Peyer's patch (tissue), 4 donors: ENCODE measurements at regions not wholly inside any gene's neighbourhood (a gene's known extent, or its start where the extent isn't known, plus 50 kb on each side); places are given as distances from the start of the nearest gene placed in this dataset.
A peak's percentile ranks its signal among the peaks of the same experiment; 100 is the strongest.

Experiments used
- DNase-seq, 3 donors: peaks; one replicate each; pipeline ENCODE4 v3.0.0-alpha.2; 2017 to 2019
- H3K27ac ChIP-seq, 4 donors: fragments of 200-600 bp; sonication (generic); one replicate each; pipeline ENCODE4 v1.5.1; 2016 to 2019
- H3K27me3 ChIP-seq, 2 donors: fragments of 200-600 bp; sonication (generic); one replicate each; pipeline ENCODE4 v1.5.1; 2019
- H3K36me3 ChIP-seq, 3 donors: fragments of 200-600 bp; sonication (generic); one replicate each; pipeline ENCODE4 v1.5.1; 2016 to 2019
- H3K4me1 ChIP-seq, 4 donors: fragments of 200-600 bp; sonication (generic); one replicate each; pipeline ENCODE4 v1.5.1; 2016 to 2019
- H3K4me3 ChIP-seq, 4 donors: fragments of 200-600 bp; sonication (generic); 1 replicate in 3 of 4; 2 replicates in 1 of 4; pipeline ENCODE4 v1.5.1; 2016 to 2019; ENCODE audit warnings: mild to moderate bottlenecking in 1 of 4
- H3K9me3 ChIP-seq, 4 donors: fragments of 200-600 bp; sonication (generic); one replicate each; pipeline ENCODE4 v1.5.1; 2016 to 2019; ENCODE audit warnings: mild to moderate bottlenecking in 1 of 4
- POLR2A ChIP-seq, 2 donors: fragments of 450-650 bp; IDR thresholded peaks; one replicate each; pipeline ENCODE4 v1.5.1; 2017; ENCODE audit warnings: antibody characterized with exemption in 2 of 2, mild to moderate bottlenecking in 2 of 2, moderate library complexity in 2 of 2
- TF ChIP-seq, protein P1 (sequence below), 6 experiments: fragments of 450-650 bp in 4 of 6; fragments of 200-600 bp in 2 of 6; sonication (generic) in 1 of 6; IDR thresholded peaks; one replicate each; pipeline ENCODE4 v1.5.1; 2017 to 2019; ENCODE audit warnings: antibody characterized with exemption in 6 of 6, mild to moderate bottlenecking in 3 of 6, moderate library complexity in 1 of 6

DNA sequence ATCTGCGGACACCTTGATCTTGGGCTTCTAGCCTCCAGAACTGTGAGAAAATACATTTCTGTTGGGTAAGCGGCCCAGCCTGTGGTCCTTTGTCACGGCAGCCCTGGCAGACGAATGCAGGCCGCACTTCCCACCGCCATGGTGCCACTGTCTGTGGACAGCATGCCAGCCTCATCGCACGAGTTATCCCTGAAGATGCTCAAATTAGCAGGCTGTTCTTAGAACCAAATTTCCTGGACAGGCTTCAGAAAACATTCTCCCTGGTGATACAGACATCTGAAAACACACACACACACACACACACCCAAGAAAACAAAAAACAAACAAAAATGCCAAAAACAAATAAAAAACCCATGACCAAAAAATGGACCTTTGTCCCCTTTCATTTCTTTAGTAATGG lies 343.5 kb upstream of the GATB start:
- no peaks in the 10 kb centered on the region for H3K27me3 ChIP-seq
- H3K4me3 ChIP-seq, result no peak overlapping the region
- H3K36me3 ChIP-seq, result no peaks in the 10 kb centered on the region
- no peak overlapping the region for H3K27ac ChIP-seq
- no peak for TF ChIP-seq POLR2A (IDR thresholded peaks at IDR 0.05)
- TF ChIP-seq, protein P1, sequence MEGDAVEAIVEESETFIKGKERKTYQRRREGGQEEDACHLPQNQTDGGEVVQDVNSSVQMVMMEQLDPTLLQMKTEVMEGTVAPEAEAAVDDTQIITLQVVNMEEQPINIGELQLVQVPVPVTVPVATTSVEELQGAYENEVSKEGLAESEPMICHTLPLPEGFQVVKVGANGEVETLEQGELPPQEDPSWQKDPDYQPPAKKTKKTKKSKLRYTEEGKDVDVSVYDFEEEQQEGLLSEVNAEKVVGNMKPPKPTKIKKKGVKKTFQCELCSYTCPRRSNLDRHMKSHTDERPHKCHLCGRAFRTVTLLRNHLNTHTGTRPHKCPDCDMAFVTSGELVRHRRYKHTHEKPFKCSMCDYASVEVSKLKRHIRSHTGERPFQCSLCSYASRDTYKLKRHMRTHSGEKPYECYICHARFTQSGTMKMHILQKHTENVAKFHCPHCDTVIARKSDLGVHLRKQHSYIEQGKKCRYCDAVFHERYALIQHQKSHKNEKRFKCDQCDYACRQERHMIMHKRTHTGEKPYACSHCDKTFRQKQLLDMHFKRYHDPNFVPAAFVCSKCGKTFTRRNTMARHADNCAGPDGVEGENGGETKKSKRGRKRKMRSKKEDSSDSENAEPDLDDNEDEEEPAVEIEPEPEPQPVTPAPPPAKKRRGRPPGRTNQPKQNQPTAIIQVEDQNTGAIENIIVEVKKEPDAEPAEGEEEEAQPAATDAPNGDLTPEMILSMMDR (IDR thresholded peaks at IDR 0.05), result no peak
- peaks cover 0 to 36% (median 5%) of the 10 kb centered on the region in 4 donors for H3K4me1 ChIP-seq
- no peaks in the 10 kb centered on the region for H3K9me3 ChIP-seq
- DNase-seq, result no peak

DNA sequence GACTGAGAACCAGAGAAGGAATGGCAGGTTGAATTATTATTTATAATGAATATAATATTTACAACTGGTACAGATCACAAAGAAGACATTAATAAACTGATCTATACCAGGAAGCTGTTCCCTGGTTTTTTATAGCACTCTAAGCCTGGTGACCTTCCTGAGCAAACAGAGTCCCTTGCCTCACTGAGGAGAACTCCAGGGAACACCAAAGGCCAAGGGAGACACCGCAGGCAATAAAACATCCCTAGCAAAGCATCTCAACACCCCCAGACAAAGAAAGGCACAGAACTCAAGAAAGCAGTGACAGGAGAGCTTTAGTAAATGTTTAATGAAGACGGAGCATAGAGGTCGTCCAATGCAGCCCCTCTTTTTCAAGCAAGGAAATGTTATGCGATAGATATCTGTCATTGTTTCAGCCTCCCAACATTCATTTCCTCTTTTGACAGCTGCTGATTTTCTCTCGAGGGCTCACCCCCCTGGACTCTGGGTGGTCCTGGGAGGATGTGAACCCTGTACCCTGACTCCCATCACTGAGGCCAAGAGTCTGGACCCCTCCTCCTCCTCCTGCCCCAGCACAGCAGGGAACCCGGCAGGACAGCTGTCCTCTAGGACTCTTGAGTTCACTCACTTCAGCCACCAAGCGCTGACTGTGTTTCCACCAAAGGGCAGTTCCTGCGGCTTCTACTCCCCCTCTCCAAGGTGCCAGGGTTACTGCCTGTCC lies 342.5 kb upstream of the GATB start:
- H3K4me3 ChIP-seq, result no peak overlapping the region
- peaks cover 0 to 31% (median 5%) of the 10 kb centered on the region in 4 donors for H3K4me1 ChIP-seq
- TF ChIP-seq, protein P1 (IDR thresholded peaks at IDR 0.05), result no peak
- TF ChIP-seq POLR2A (IDR thresholded peaks at IDR 0.05), result no peak
- H3K27ac ChIP-seq, result peak overlapping the region in 1 of 4 donors; percentile 11
- no peaks in the 10 kb centered on the region for H3K36me3 ChIP-seq
- no peak for DNase-seq
- no peaks in the 10 kb centered on the region for H3K27me3 ChIP-seq
- H3K9me3 ChIP-seq, result no peaks in the 10 kb centered on the region

DNA sequence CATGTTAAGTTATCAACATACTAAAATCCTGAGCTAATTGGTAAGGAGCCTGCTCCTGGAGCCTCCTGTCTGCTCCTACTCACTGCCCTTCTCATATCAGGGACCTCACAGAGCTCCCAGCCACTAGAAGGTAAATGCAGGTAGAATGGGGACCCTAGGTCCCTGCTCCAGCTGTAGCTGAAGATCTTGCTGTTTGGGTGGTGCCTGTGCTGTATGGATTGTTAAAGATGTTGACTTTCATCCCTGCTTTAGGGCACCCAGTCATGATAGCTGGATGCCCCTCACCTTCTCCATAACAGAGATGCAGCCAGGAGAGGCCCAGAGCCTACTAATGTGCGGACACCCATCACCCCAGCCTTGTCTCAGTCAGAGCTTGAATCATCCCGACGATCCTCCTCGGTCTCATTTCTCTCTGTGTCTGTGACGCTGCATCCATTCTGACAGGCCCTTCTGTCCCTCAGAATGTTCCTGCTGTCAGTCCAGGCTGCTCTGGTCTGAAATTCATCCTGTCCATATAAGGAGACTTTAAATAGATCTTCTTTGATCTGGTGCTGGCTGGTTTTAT lies 341.7 kb upstream of the GATB start:
- Histone ChIP-seq H3K4me1 (peaks cover 0 to 31% (median 5%) of the 10 kb centered on the region in 4 donors), H3K4me3 (no peak overlapping the region), H3K9me3 (no peaks in the 10 kb centered on the region), H3K36me3 (no peaks in the 10 kb centered on the region), H3K27ac (peak overlapping the region in 2 of 4 donors; percentile 22 to 57), H3K27me3 (no peaks in the 10 kb centered on the region)
- TF ChIP-seq POLR2A (IDR thresholded peaks at IDR 0.05), result no peak
- TF ChIP-seq, protein P1 (IDR thresholded peaks at IDR 0.05), result no peak
- no peak for DNase-seq

DNA sequence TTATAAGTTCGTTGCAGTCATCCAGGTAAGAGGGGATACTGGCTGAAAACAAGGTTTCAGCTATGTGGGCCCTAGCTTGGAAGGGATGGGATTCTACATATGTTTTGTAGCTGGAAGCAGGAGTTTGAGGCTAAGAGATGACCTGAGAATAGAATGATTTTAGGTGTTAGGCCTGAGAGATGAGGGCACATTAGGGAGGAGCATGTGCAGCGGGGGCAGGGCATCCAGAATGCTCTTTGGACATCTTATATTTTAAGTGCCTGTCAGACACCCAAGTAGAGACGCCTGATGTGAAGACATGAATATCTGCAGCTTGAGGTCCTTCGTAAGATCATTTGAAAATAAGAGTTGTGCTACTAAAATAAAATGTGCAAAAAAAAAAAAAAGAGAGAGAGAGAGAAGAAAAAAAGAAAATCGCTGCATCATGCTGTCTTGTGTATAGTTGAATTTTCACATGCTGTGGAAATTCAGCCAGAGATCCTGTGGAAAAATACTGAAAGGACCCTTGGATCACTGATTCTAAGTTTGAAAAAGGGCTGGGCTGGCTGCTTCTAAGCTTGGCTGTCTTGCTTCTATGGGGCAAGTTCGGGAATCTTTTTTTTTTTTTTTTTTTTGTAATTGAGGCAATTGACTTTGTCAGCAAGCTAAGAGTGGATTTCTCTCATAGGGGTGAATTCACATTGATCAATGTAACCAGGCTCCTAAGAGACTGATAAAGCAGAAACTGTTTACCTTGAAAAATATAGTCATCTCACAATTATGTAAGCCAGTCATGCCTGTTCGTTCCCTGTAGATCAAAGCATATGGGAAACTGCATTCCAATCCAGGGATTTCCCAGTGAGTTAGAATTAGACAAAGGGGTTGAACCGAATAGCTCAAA lies 341.0 kb upstream of the GATB start:
- no peaks in the 10 kb centered on the region for H3K27me3 ChIP-seq
- H3K4me1 ChIP-seq, result peaks cover 0 to 29% (median 5%) of the 10 kb centered on the region in 4 donors
- peak overlapping the region in 1 of 4 donors; percentile 9 for H3K4me3 ChIP-seq
- TF ChIP-seq, protein P1 (IDR thresholded peaks at IDR 0.05), result no peak
- no peak for TF ChIP-seq POLR2A (IDR thresholded peaks at IDR 0.05)
- H3K27ac ChIP-seq, result peak overlapping the region; percentile 49 to 76 (median 66)
- DNase-seq, result no peak
- no peaks in the 10 kb centered on the region for H3K36me3 ChIP-seq
- H3K9me3 ChIP-seq, result no peaks in the 10 kb centered on the region

DNA sequence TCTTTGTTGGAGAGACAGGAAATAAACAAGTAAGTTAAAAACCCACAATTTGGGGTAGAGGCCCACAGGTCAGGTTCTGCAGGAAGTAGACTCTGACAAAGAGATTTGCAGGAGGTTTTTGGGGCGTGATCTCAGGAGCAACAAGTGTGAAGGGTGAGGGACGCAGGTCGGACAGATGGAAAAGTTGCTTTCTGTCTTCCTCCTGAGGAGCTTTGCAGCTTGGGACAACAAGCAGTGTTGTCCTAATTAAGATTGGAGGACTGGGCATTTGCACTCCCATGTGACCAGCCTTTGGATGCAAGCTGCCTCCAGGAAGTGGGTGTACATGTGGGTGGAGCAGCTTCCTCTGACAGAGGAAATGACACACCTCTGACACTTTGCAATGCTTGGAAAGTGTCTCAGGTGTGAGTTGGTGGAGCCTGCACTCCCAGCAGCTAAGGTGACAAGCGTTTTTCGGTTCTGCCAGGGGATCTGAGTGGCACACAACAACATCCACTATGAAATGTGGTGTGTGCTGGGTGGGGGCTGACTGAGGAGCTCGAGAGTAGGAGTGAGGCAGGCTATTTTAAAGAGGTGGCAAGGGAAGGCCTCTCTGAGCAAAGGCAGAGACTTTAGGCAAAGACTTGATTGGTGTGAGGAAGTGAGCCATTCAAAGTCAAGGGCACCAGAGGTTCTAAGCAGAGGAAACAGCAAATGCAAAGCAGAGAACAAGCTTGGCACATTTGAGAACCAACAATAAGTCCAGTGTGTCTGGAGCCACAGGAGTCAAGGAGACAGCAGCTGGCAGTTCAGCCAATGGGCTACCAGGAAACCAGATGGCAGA lies 339.8 kb upstream of the GATB start:
- Histone ChIP-seq H3K4me3 (peak overlapping the region in 1 of 4 donors; percentile 9), H3K36me3 (no peaks in the 10 kb centered on the region), H3K9me3 (no peaks in the 10 kb centered on the region), H3K27me3 (no peaks in the 10 kb centered on the region), H3K4me1 (peaks cover 0 to 21% (median 5%) of the 10 kb centered on the region in 4 donors), H3K27ac (peak overlapping the region; percentile 49 to 76 (median 66))
- peak in 2 of 3 donors; percentile 80 to 83 for DNase-seq
- TF ChIP-seq, protein P1 (IDR thresholded peaks at IDR 0.05), result no peak
- peak; percentile 18 to 24 for TF ChIP-seq POLR2A (IDR thresholded peaks at IDR 0.05)
